Middle frontal gyrus (tissue), 1 donor: ENCODE measurements at regions not wholly inside any gene's neighbourhood (a gene's known extent, or its start where the extent isn't known, plus 50 kb on each side); places are given as distances from the start of the nearest gene placed in this dataset.

Experiments used
- DNase-seq: peaks from one replicate; pipeline ENCODE4 v3.0.0-alpha.2; 2015; ENCODE audit warnings: low spot score; ENCODE audit errors: extremely low spot score

DNA sequence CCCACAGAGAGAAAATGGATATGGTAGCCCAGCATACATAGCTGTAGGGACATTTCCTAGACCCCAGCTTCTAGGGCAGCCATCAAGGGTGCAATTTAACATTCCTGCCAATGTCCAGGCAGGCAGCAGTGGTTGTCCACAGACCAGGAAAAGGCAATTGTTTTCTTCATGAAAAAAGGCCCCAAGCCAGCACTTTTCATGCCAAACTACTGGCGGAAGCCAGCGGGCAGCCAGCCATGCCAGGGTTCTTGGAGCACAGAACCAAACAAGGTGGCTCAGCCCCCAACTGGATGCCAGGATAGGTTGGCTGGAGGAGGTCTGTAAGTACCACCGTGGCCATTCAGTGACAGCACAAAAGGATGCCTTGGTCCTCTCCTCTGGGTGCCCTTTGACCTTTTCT, 94.6 kb downstream of the BANF2 start:
- no peak for DNase-seq

DNA sequence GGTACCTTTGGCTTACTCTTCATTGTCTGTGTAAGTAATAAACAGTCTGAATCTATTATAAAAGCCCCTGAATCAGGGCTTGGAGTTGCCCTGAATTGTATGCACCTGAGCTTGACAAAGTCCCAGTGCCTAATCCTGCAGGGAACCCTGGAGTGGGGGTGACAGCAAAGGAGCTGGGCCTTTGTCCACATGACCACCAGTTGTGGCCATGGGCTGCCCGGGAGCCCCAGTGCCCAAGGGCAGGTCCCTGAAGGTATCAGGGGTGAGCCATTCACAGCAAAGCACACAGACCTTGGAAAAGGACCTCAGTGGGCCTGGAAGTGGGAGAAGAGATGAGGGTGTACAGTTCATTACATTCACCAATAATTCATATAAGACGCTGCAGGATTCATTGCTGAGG, 94.2 kb downstream of the BANF2 start:
- no peak for DNase-seq

DNA sequence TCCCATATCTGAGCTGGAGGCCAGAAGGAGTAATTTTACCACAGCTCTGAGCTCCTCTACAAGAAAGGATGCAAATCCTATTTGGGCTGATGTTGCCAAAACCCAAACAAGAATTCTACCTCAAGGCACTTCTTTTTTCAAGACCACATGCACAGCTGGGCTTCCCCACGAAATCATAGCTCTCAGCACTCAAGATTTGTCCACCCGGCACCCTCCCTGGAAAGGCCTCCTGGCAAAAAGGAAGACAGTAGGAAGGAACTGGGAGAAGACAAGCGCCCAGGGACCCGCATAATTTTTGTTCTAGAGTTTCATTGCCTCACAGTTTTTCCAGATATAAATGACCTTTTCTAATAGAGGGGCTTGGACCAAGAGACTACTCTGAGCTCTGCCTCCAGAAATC, 90.5 kb downstream of the BANF2 start:
- DNase-seq: no peak

DNA sequence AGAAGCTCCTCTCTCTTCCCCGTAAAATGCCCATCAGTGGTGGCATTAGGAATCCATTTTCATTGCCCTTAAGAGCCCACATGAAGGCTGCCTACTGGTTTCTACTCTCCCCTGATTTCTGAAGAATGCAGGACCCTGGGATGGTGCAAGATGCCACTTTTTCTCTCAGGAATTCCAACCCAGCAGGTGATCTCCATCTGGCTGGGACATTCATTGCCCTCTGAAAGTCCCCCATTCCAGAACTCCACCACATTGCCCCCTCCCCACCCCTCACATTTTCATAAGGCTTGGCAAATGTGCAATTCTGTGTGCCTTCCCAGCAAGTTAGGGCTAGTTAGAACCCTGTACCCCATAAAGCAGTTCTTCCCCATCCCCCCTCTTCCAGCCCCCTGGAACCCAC, 88.0 kb downstream of the BANF2 start:
- DNase-seq: no peak

DNA sequence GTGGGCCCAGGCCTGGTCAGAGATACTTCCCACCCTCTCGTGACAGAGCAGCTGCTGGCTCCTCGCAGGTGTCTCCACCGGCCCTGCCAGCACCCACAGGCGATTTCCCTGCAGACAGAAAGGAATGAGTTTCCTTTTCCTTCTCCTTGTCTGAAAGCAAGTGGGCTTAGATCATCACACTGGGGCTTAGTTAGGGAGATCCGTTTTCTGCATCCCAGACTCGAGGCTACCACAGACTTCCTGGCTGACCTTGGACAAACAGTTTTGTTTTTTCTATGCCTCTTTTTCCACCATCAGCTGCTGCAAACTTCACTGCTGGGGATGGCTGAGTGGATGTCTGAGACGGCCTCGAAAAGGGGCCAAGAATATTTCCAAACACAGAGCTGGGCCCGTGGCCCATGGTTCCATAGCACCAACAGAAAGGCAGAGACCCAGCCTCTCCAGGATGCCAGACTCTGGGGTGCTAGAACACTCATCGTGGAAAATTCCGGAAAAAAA, 86.5 kb downstream of the BANF2 start:
- DNase-seq: no peak
